K562 (cell line): ENCODE measurements at regions not wholly inside any gene's neighbourhood (a gene's known extent, or its start where the extent isn't known, plus 50 kb on each side); places are given as distances from the start of the nearest gene placed in this dataset.
"Not testable (repeated sequence)": the region's sequence is repeated elsewhere in the genome, so short reads cannot be mapped to it uniquely, and the experiment has no call there.

ENCODE experiments used
- ATAC-seq: fragments of 200-7000 bp; cut with Tn5 transposase; 3 replicates; pipeline ENCODE4 v1.9.1; 2020; ENCODE audit warnings: moderate library complexity
- BruUV-seq: library from RNA; stranded (reverse); fragments of 400-500 nt; replicated peaks from 2 replicates; lab custom pipeline; 2021; lab: Mats Ljungman, UMichigan
- CTCF ChIA-PET: fragments of 300-600 bp; formaldehyde crosslinking; extraction: SDS; loops from one replicate; lab custom pipeline; 2021; ENCODE audit warnings: low intra/inter-chr PET ratio; lab: Yijun Ruan, JAX
- POLR2A ChIA-PET: fragments of 300-600, 350-650 bp; sonication (Branson Sonifier 250); formaldehyde crosslinking; extraction: SDS; loops from one replicate; lab custom pipeline; 2021; ENCODE audit warnings: antibody characterized with exemption, inconsistent platforms; lab: Yijun Ruan, JAX
- DNase-seq, 4 experiments: peaks; one replicate each; pipeline versions ENCODE4 v3.0.0 to v3.0.0-alpha.2; 2011 to 2018; ENCODE audit warnings: low spot score in 3 of 4, mixed read lengths in 3 of 4; ENCODE audit errors: extremely low read depth in 1 of 4
- FAIRE-seq: peaks from 2 replicates; lab custom pipeline; 2011; peaks lifted over from hg19 to GRCh38; lab: Jason Lieb, UNC
- H2AFZ ChIP-seq: 2 replicates; pipeline ENCODE4 v1.6.0; 2011; ENCODE audit warnings: low read depth, low read length, control low read depth, inconsistent platforms
- H3K27ac ChIP-seq: fragments of 200-600 bp; 3 replicates; pipeline ENCODE4 v1.8.0; 2011; ENCODE audit warnings: low read depth, mild to moderate bottlenecking, control low read depth, inconsistent platforms, low read length, moderate library complexity, mixed read lengths; ENCODE audit errors: extremely low read depth
- H3K27me3 ChIP-seq, 2 experiments: fragments of 300-600 bp in 1 of 2; 2 replicates in 1 of 2; 3 replicates in 1 of 2; pipeline versions ENCODE4 v1.6.0 to v1.8.0; 2011; ENCODE audit warnings: inconsistent platforms in 2 of 2, low read length in 2 of 2, mild to moderate bottlenecking in 1 of 2, mixed read lengths in 1 of 2, moderate library complexity in 1 of 2; ENCODE audit not compliant: control insufficient read depth in 2 of 2, insufficient read depth in 2 of 2
- H3K36me3 ChIP-seq: fragments of 300-600 bp; 3 replicates; pipeline ENCODE4 v1.8.0; 2011; ENCODE audit warnings: mild to moderate bottlenecking, low read length, inconsistent platforms; ENCODE audit not compliant: control insufficient read depth, insufficient read depth
- H3K4me1 ChIP-seq, 2 experiments: fragments of 200-600 bp in 1 of 2; replicated peaks in 1 of 2; 2 replicates in 1 of 2; 3 replicates in 1 of 2; pipeline versions ENCODE4 v1.5.1 to v1.8.0; 2011; ENCODE audit warnings: inconsistent platforms in 2 of 2, low read length in 2 of 2, mild to moderate bottlenecking in 1 of 2, mixed read lengths in 1 of 2, moderate library complexity in 1 of 2; ENCODE audit not compliant: control insufficient read depth in 2 of 2, insufficient read depth in 2 of 2
- H3K4me2 ChIP-seq: 2 replicates; pipeline ENCODE4 v1.6.1; 2011; ENCODE audit warnings: low read length, control low read depth, inconsistent platforms, mixed read lengths; ENCODE audit not compliant: insufficient read depth
- H3K4me3 ChIP-seq: fragments of 200-600 bp; sonication (generic), shearing (Covaris generic); 2 replicates; pipeline ENCODE4 v1.5.1; 2016; ENCODE audit warnings: control low read depth, inconsistent platforms
- H3K79me2 ChIP-seq: fragments of 200-600 bp; 3 replicates; pipeline ENCODE4 v1.8.0; 2011; ENCODE audit warnings: low read length, inconsistent platforms; ENCODE audit not compliant: control insufficient read depth, insufficient read depth
- H3K9ac ChIP-seq, 2 experiments: 2 replicates each; pipeline versions ENCODE4 v1.6.0 to v1.6.1; 2011; ENCODE audit warnings: low read depth in 2 of 2, low read length in 2 of 2, control low read depth in 1 of 2, inconsistent platforms in 1 of 2, mild to moderate bottlenecking in 1 of 2, mixed read lengths in 1 of 2; ENCODE audit not compliant: insufficient read depth in 1 of 2
- H3K9me1 ChIP-seq: one replicate; pipeline ENCODE4 v1.6.0; 2011; ENCODE audit warnings: inconsistent platforms, mild to moderate bottlenecking, low read length, moderate library complexity; ENCODE audit not compliant: control insufficient read depth, insufficient read depth
- H3K9me3 ChIP-seq: replicated peaks from 2 replicates; pipeline ENCODE4 v1.5.1; 2011; ENCODE audit warnings: low read depth, low read length, inconsistent platforms; ENCODE audit not compliant: control insufficient read depth, insufficient read depth
- H4K20me1 ChIP-seq: replicated peaks from 2 replicates; pipeline ENCODE4 v1.6.1; 2011; ENCODE audit warnings: low read length, inconsistent platforms, mixed read lengths; ENCODE audit not compliant: control insufficient read depth, insufficient read depth
- BDP1 ChIP-seq: IDR thresholded peaks from 3 replicates; pipeline ENCODE4 v1.6.1; 2011; ENCODE audit not compliant: insufficient read length, insufficient read depth
- CBFA2T2 ChIP-seq: fragments of 450-650 bp; conservative IDR thresholded peaks from 2 replicates; pipeline ENCODE4 v1.6.1; 2017; ENCODE audit warnings: mild to moderate bottlenecking
- ETS2 ChIP-seq: IDR thresholded peaks from 2 replicates; pipeline ENCODE4 v1.6.1; 2016; ENCODE audit warnings: borderline replicate concordance, missing genetic modification characterization, mild to moderate bottlenecking, moderate library complexity, missing compliant biosample characterization; ENCODE audit not compliant: poor library complexity, severe bottlenecking
- JUNB ChIP-seq: fragments of 450-650 bp; formaldehyde crosslinking; conservative IDR thresholded peaks from 2 replicates; pipeline ENCODE4 v1.4.0; 2020; ENCODE audit warnings: mild to moderate bottlenecking
- WGBS: fragments of 100-300 bp; shearing (Covaris generic); methylation state at CpG from one replicate; pipeline ENCODE4 v1.1.6; 2016; ENCODE audit warnings: low coverage, mixed read lengths; ENCODE audit not compliant: insufficient coverage; ENCODE audit errors: missing lambda C conversion rate; 5-methylcytosine and 5-hydroxymethylcytosine counted together
- in situ Hi-C: fragments of 300-500 bp; cut with MboI; formaldehyde crosslinking; loops from 4 replicates; pipeline ENCODE4 v1.15.0; 2018; ENCODE audit warnings: inconsistent platforms, mixed read lengths
- intact Hi-C: fragments of 100-400 bp; cut with micrococcal nuclease; formaldehyde crosslinking; loops from 2 replicates; pipeline ENCODE4 v1.14.2; 2022
- TF ChIP-seq, protein P1 (sequence below): sonication (generic); formaldehyde crosslinking; IDR thresholded peaks from 2 replicates; pipeline ENCODE4 v1.8.1; 2022; ENCODE audit warnings: missing genetic modification reagents
- TF ChIP-seq, protein P2 (sequence below), 2 experiments: IDR thresholded peaks; 2 replicates each; pipeline ENCODE4 v1.6.1; 2012; ENCODE audit warnings: improper control_type of control experiment in 2 of 2, low read depth in 2 of 2, low read length in 2 of 2, borderline replicate concordance in 1 of 2
- TF ChIP-seq, protein P3 (sequence below): sonication (generic); formaldehyde crosslinking; IDR thresholded peaks from 2 replicates; pipeline ENCODE4 v1.8.0; 2022; ENCODE audit warnings: missing genetic modification reagents, mild to moderate bottlenecking, borderline replicate concordance
- TF ChIP-seq, protein P4 (sequence below): fragments of 450-650 bp; formaldehyde crosslinking; IDR thresholded peaks from 2 replicates; pipeline ENCODE4 v1.4.0; 2022; ENCODE audit warnings: missing genetic modification characterization

DNA sequence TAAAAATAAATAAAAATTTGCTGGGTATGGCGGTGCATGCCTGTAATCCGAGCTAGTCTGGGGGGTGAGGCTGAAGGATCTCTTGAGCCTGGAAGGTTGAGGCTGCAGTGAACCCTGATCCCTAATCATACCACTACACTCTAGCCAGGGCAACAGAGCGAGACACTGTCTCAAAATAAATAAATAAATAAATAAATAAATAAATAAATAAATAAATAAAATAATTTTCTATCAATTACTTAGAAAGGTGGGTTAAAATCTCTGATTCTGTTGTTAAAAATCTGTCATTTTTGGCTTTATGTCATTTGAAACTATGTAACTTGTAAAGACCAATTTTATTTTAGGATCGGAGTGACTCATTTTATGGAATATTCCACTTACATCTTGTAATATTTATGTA is 958.6 kb downstream of the NXPH1 start (continued):
- TF ChIP-seq, protein P1, sequence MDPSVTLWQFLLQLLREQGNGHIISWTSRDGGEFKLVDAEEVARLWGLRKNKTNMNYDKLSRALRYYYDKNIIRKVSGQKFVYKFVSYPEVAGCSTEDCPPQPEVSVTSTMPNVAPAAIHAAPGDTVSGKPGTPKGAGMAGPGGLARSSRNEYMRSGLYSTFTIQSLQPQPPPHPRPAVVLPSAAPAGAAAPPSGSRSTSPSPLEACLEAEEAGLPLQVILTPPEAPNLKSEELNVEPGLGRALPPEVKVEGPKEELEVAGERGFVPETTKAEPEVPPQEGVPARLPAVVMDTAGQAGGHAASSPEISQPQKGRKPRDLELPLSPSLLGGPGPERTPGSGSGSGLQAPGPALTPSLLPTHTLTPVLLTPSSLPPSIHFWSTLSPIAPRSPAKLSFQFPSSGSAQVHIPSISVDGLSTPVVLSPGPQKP (CRISPR knock-in tag) = no peak
- TF ChIP-seq ETS2 (tag) = no peak
- no peak for TF ChIP-seq JUNB (CRISPR knock-in tag)
- TF ChIP-seq, protein P2, sequence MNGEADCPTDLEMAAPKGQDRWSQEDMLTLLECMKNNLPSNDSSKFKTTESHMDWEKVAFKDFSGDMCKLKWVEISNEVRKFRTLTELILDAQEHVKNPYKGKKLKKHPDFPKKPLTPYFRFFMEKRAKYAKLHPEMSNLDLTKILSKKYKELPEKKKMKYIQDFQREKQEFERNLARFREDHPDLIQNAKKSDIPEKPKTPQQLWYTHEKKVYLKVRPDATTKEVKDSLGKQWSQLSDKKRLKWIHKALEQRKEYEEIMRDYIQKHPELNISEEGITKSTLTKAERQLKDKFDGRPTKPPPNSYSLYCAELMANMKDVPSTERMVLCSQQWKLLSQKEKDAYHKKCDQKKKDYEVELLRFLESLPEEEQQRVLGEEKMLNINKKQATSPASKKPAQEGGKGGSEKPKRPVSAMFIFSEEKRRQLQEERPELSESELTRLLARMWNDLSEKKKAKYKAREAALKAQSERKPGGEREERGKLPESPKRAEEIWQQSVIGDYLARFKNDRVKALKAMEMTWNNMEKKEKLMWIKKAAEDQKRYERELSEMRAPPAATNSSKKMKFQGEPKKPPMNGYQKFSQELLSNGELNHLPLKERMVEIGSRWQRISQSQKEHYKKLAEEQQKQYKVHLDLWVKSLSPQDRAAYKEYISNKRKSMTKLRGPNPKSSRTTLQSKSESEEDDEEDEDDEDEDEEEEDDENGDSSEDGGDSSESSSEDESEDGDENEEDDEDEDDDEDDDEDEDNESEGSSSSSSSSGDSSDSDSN (IDR thresholded peaks at IDR 0.05; ENCODE audit: borderline replicate concordance in 1 of 2, low read depth in 2 of 2, low read length in 2 of 2) = no peak
- TF ChIP-seq BDP1 = no peak
- TF ChIP-seq, protein P3, sequence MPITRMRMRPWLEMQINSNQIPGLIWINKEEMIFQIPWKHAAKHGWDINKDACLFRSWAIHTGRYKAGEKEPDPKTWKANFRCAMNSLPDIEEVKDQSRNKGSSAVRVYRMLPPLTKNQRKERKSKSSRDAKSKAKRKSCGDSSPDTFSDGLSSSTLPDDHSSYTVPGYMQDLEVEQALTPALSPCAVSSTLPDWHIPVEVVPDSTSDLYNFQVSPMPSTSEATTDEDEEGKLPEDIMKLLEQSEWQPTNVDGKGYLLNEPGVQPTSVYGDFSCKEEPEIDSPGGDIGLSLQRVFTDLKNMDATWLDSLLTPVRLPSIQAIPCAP (CRISPR knock-in tag) = no peak
- TF ChIP-seq, protein P4, sequence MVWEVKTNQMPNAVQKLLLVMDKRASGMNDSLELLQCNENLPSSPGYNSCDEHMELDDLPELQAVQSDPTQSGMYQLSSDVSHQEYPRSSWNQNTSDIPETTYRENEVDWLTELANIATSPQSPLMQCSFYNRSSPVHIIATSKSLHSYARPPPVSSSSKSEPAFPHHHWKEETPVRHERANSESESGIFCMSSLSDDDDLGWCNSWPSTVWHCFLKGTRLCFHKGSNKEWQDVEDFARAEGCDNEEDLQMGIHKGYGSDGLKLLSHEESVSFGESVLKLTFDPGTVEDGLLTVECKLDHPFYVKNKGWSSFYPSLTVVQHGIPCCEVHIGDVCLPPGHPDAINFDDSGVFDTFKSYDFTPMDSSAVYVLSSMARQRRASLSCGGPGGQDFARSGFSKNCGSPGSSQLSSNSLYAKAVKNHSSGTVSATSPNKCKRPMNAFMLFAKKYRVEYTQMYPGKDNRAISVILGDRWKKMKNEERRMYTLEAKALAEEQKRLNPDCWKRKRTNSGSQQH (CRISPR knock-in tag) = no peak
- no peak for TF ChIP-seq CBFA2T2

DNA sequence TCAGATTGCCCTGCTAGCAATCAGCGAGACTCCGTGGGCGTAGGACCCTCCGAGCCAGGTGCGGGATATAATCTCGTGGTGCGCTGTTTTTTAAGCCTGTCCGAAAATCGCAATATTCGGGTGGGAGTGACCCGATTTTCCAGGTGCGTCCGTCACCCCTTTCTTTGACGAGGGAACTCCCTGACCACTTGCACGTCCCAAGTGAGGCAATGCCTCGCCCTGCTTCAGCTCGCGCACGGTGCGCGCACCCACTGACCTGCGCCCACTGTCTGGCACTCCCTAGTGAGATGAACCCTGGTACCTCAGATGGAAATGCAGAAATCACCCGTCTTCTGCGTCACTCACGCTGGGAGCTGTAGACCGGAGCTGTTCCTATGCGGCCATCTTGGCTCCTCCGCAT is 971.0 kb downstream of the NXPH1 start:
- H3K36me3 ChIP-seq, H3K79me2 ChIP-seq, H4K20me1 ChIP-seq, in situ Hi-C loops, H3K27ac ChIP-seq, H3K9me3 ChIP-seq, H3K9me1 ChIP-seq, H2AFZ ChIP-seq, FAIRE-seq, BruUV-seq, H3K4me3 ChIP-seq, H3K9ac ChIP-seq, POLR2A ChIA-PET, ATAC-seq, H3K4me1 ChIP-seq, DNase-seq, H3K4me2 ChIP-seq, H3K27me3 ChIP-seq, intact Hi-C loops, CTCF ChIA-PET: not testable (repeated sequence)
- 5% methylated on average over 23 of the region's 28 CpGs for WGBS
